ENCODE measurements at regions not wholly inside any gene's neighbourhood (a gene's known extent, or its start where the extent isn't known, plus 50 kb on each side); places are given as distances from the start of the nearest gene placed in this dataset.

GRCh38 chr16:73365016-73365551, 317.2 kb upstream of the ZFHX3 start:
- no peak overlapping the region for H3K4me3 ChIP-seq (ENCODE audit: low read length in 2 of 2)
- H3K36me3 ChIP-seq (ENCODE audit: control insufficient read depth in 1 of 2, insufficient read depth in 2 of 2, low read length in 1 of 2) = no peaks in the 10 kb centered on the region
- ATAC-seq (ENCODE audit: low FRiP score) (no peak), DNase-seq (no peak)
- no peaks in the 10 kb centered on the region for H3K27me3 ChIP-seq (ENCODE audit: control insufficient read depth in 1 of 2, insufficient read depth in 2 of 2, low read length in 1 of 2)
- H3K9me3 ChIP-seq (ENCODE audit: control insufficient read depth, low read length) = no peaks in the 10 kb centered on the region
- intact Hi-C loops (cut with DNase I) = no loop called here
- H3K4me1 ChIP-seq (ENCODE audit: control insufficient read depth in 1 of 2, insufficient read depth in 2 of 2, low read length in 2 of 2) = no peaks in the 10 kb centered on the region
- H3K27ac ChIP-seq (ENCODE audit: low read depth in 1 of 2, low read length in 2 of 2) = no peak overlapping the region
- 29 to 41% methylated on average over 9 of the region's 9 CpGs for WGBS, 2 donors

DNA sequence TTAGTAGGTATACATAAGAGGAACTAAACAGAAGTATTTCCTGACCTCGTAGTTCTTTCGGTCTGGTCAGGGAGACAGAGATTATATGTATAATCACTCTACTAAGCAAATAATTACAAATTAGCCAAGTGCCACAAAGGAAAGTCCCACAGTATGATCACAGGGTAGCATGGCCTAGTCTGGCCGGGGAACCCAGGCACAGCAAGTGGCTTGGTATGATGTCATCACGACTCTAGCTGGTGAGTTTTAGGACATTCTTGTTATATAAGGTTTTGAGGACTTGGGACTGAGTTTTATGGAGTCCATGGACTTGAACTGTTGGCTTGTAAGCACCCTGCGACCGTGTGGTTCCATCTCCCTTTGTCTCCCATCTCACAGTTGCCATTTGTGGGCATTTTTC, 316.5 kb upstream of the ZFHX3 start:
- no peaks in the 10 kb centered on the region for H3K4me1 ChIP-seq (ENCODE audit: control insufficient read depth in 1 of 2, insufficient read depth in 2 of 2, low read length in 2 of 2)
- ATAC-seq (ENCODE audit: low FRiP score) (no peak), DNase-seq (no peak)
- H3K27ac ChIP-seq (ENCODE audit: low read depth in 1 of 2, low read length in 2 of 2) = no peak overlapping the region
- intact Hi-C loops (cut with DNase I) = no loop called here
- H3K9me3 ChIP-seq (ENCODE audit: control insufficient read depth, low read length) = no peaks in the 10 kb centered on the region
- H3K36me3 ChIP-seq (ENCODE audit: control insufficient read depth in 1 of 2, insufficient read depth in 2 of 2, low read length in 1 of 2) = no peaks in the 10 kb centered on the region
- no peak overlapping the region for H3K4me3 ChIP-seq (ENCODE audit: low read length in 2 of 2)
- H3K27me3 ChIP-seq (ENCODE audit: control insufficient read depth in 1 of 2, insufficient read depth in 2 of 2, low read length in 1 of 2) = no peaks in the 10 kb centered on the region
- WGBS, 2 donors = 73 to 76% methylated on average over 6 of the region's 6 CpGs

- H3K36me3 ChIP-seq (ENCODE audit: control insufficient read depth in 1 of 2, insufficient read depth in 2 of 2, low read length in 1 of 2) = no peaks in the 10 kb centered on the region
- no peak overlapping the region for H3K27ac ChIP-seq (ENCODE audit: low read depth in 1 of 2, low read length in 2 of 2)
- H3K4me1 ChIP-seq (ENCODE audit: control insufficient read depth in 1 of 2, insufficient read depth in 2 of 2, low read length in 2 of 2) = no peaks in the 10 kb centered on the region
- H3K9me3 ChIP-seq (ENCODE audit: control insufficient read depth, low read length) = no peaks in the 10 kb centered on the region
- ATAC-seq (ENCODE audit: low FRiP score) (no peak), DNase-seq (no peak)
- H3K27me3 ChIP-seq (ENCODE audit: control insufficient read depth in 1 of 2, insufficient read depth in 2 of 2, low read length in 1 of 2) = no peaks in the 10 kb centered on the region
- no peak overlapping the region for H3K4me3 ChIP-seq (ENCODE audit: low read length in 2 of 2)
- intact Hi-C loops (cut with DNase I) = no loop called here
- whole genome bisulfite sequencing, 2 donors = 85 to 89% methylated on average over 9 of the region's 9 CpGs
Measured at GRCh38 chr16:73361061-73361460, 313.1 kb upstream of the ZFHX3 start.

DNA sequence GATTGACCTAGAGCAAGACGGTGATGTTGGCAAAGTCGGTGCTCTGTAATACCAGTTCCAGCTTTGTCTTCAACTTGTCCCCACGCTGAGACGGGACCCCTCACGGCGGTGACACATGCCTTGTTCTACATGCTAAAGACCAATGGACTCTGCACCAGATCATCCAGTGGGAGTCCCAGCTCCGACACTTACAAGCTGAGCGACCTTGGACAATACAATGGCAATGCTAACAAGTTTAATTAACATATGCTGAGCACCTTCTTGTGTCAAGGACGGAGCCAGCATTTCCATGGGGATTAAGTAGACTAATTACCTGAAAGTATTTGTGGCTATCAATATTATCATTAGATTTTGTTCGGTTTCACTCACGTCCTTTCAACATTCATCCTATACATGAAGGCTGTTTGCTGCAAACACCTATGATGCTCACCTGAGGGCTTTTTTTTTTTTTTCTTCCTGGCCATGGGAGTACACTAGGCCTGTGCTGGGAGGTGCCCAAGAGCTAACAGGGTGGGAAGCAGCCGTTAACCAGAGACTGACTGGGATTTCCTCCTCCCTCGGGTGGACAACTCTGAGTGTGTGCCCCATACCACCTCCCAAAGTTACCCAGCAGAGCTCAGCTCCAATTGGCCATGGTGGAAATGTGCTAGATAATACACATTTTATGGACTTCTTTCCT, 308.6 kb upstream of the ZFHX3 start:
- no peak for ATAC-seq (ENCODE audit: low FRiP score)
- intact Hi-C loops (cut with DNase I) = no loop called here

GRCh38 chr16:73355981-73356380, 308.1 kb upstream of the ZFHX3 start:
- Histone ChIP-seq H3K27ac (ENCODE audit: low read depth in 1 of 2, low read length in 2 of 2) (no peak overlapping the region), H3K4me3 (ENCODE audit: low read length in 2 of 2) (no peak overlapping the region), H3K36me3 (ENCODE audit: control insufficient read depth in 1 of 2, insufficient read depth in 2 of 2, low read length in 1 of 2) (no peaks in the 10 kb centered on the region), H3K27me3 (ENCODE audit: control insufficient read depth in 1 of 2, insufficient read depth in 2 of 2, low read length in 1 of 2) (no peaks in the 10 kb centered on the region), H3K4me1 (ENCODE audit: control insufficient read depth in 1 of 2, insufficient read depth in 2 of 2, low read length in 2 of 2) (no peaks in the 10 kb centered on the region), H3K9me3 (ENCODE audit: control insufficient read depth, low read length) (no peaks in the 10 kb centered on the region)
- no peak for ATAC-seq (ENCODE audit: low FRiP score)
- no peak for DNase-seq
- WGBS, 2 donors = 40% methylated on average over 10 of the region's 10 CpGs
- intact Hi-C loops (cut with DNase I) = no loop called here

More for the DNA sequence above, 308.6 kb upstream of the ZFHX3 start:
- 90 to 91% methylated on average over 13 of the region's 13 CpGs for WGBS, 2 donors
- H3K9me3 ChIP-seq (ENCODE audit: control insufficient read depth, low read length) = no peaks in the 10 kb centered on the region
- no peaks in the 10 kb centered on the region for H3K4me1 ChIP-seq (ENCODE audit: control insufficient read depth in 1 of 2, insufficient read depth in 2 of 2, low read length in 2 of 2)
- no peaks in the 10 kb centered on the region for H3K36me3 ChIP-seq (ENCODE audit: control insufficient read depth in 1 of 2, insufficient read depth in 2 of 2, low read length in 1 of 2)
- H3K4me3 ChIP-seq (ENCODE audit: low read length in 2 of 2) = no peak overlapping the region
- no peaks in the 10 kb centered on the region for H3K27me3 ChIP-seq (ENCODE audit: control insufficient read depth in 1 of 2, insufficient read depth in 2 of 2, low read length in 1 of 2)
- H3K27ac ChIP-seq (ENCODE audit: low read depth in 1 of 2, low read length in 2 of 2) = no peak overlapping the region
- no peak for DNase-seq

- intact Hi-C loops (cut with DNase I) = no loop called here
- H3K4me1 ChIP-seq (ENCODE audit: control insufficient read depth in 1 of 2, insufficient read depth in 2 of 2, low read length in 2 of 2) = no peaks in the 10 kb centered on the region
- no peaks in the 10 kb centered on the region for H3K36me3 ChIP-seq (ENCODE audit: control insufficient read depth in 1 of 2, insufficient read depth in 2 of 2, low read length in 1 of 2)
- H3K27ac ChIP-seq (ENCODE audit: low read depth in 1 of 2, low read length in 2 of 2) = no peak overlapping the region
- DNase-seq (no peak), ATAC-seq (ENCODE audit: low FRiP score) (no peak)
- H3K4me3 ChIP-seq (ENCODE audit: low read length in 2 of 2) = no peak overlapping the region
- WGBS, 2 donors = 55 to 60% methylated on average over 10 of the region's 10 CpGs
- no peaks in the 10 kb centered on the region for H3K9me3 ChIP-seq (ENCODE audit: control insufficient read depth, low read length)
- H3K27me3 ChIP-seq (ENCODE audit: control insufficient read depth in 1 of 2, insufficient read depth in 2 of 2, low read length in 1 of 2) = no peaks in the 10 kb centered on the region
Measured at GRCh38 chr16:73354434-73354833, 306.5 kb upstream of the ZFHX3 start.

DNA sequence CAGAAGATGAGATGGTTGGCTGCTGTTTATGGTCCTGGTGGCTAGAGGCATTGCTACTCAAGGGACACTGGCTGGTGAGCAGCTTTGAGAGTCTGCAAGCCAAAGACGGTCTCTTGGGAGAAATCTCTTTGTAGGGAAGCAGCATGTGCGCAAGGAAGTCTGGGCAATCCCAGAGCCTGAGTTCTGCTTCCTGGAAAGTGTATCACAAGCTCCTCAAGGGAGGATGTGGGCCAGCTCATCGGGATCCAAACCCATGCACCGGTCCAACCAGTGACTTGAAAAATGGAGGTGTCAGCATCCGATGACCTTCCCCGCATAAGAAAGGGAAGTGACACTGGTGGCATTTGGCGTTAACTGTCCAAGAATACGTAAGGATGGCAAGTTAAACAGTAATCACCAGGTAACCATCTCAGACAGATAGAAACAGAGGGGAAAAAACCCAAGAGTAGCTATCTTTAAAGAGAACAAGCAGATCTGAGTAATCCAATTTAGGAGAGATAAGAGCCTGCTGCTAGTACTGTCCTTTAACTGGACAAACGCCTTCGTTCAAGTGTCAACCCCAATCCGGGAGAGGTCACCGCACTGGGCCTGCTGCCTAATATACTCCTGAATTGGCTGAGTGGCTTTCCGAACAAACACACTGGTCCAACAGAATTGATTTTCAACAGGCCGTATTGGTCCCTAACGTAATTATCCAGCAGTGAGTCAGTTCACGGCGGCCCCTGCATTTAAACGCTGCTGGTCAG, 303.0 kb upstream of the ZFHX3 start:
- ATAC-seq (ENCODE audit: low FRiP score) (no peak), DNase-seq (no peak)
- H3K9me3 ChIP-seq (ENCODE audit: control insufficient read depth, low read length) = no peaks in the 10 kb centered on the region
- H3K36me3 ChIP-seq (ENCODE audit: control insufficient read depth in 1 of 2, insufficient read depth in 2 of 2, low read length in 1 of 2) = no peaks in the 10 kb centered on the region
- no peaks in the 10 kb centered on the region for H3K27me3 ChIP-seq (ENCODE audit: control insufficient read depth in 1 of 2, insufficient read depth in 2 of 2, low read length in 1 of 2)
- no peak overlapping the region for H3K27ac ChIP-seq (ENCODE audit: low read depth in 1 of 2, low read length in 2 of 2)
- H3K4me3 ChIP-seq (ENCODE audit: low read length in 2 of 2) = no peak overlapping the region
- intact Hi-C loops (cut with DNase I) = no loop called here
- 93 to 96% methylated on average over 18 of the region's 18 CpGs for WGBS, 2 donors
- no peaks in the 10 kb centered on the region for H3K4me1 ChIP-seq (ENCODE audit: control insufficient read depth in 1 of 2, insufficient read depth in 2 of 2, low read length in 2 of 2)

DNA sequence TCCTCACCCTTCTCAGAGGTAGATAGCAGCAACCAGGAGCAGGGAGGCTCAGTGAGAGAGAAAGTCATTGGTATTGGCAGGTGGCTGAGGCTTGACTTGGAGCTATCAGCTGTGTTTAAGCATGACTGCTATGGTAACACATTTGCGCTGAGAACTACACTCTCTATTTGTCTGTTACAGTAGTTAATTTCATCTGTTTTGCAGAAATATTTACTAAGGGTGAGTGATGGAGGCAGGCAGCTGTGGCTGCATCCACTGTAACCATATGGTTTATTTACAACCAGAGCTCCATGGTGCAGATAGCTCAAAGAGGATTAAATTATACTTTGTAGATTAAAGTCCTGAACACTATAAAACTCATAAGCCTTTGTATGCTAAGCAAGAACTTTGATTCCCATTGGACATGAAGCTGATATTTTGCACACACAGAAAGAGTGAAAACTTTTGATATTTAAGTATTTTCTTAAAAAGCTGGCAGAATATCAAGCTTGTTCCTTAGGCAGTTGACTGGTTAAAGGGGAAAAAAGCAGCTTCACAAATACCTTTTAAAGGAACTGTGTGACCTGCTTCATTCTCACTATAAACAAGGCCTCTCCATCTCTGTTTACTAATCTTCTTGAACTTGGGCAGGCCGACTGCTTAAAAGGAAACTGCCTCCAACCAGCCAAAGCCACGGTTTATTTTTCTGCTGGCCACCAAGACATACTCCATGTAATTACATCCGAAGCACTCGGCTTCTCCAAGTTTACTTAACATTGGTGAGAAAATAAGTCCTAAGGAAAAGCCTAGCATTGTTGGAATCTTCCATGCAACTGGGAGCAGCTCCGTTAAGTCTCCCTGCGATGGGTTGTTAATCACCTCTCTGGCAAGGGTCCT, 299.8 kb upstream of the ZFHX3 start:
- 59 to 61% methylated on average over 7 of the region's 7 CpGs for WGBS, 2 donors
- ATAC-seq (ENCODE audit: low FRiP score) (no peak), DNase-seq (no peak)
- Histone ChIP-seq H3K9me3 (ENCODE audit: control insufficient read depth, low read length) (no peaks in the 10 kb centered on the region), H3K4me3 (ENCODE audit: low read length in 2 of 2) (no peak overlapping the region), H3K27ac (ENCODE audit: low read depth in 1 of 2, low read length in 2 of 2) (no peak overlapping the region), H3K4me1 (ENCODE audit: control insufficient read depth in 1 of 2, insufficient read depth in 2 of 2, low read length in 2 of 2) (no peaks in the 10 kb centered on the region), H3K36me3 (ENCODE audit: control insufficient read depth in 1 of 2, insufficient read depth in 2 of 2, low read length in 1 of 2) (no peaks in the 10 kb centered on the region), H3K27me3 (ENCODE audit: control insufficient read depth in 1 of 2, insufficient read depth in 2 of 2, low read length in 1 of 2) (no peaks in the 10 kb centered on the region)
- intact Hi-C loops (cut with DNase I) = no loop called here

Measured in aorta (tissue), 5 donors.